Stimulated activated CD4-positive, alpha-beta T cell treated with anti-CD3 and anti-CD28 coated beads, TNF-alpha, amount 100 ng/mL, for 1 hour (primary cell): ENCODE measurements at regions not wholly inside any gene's neighbourhood (a gene's known extent, or its start where the extent isn't known, plus 50 kb on each side); places are given as distances from the start of the nearest gene placed in this dataset.
"Not testable (repeated sequence)": the region's sequence is repeated elsewhere in the genome, so short reads cannot be mapped to it uniquely, and the experiment has no call there.

ENCODE experiments used
- DNase-seq, 3 donors: peaks; one replicate each; pipeline ENCODE4 v3.0.0-alpha.2; 2020; ENCODE audit warnings: low read depth in 3 of 3, low spot score in 1 of 3

DNA sequence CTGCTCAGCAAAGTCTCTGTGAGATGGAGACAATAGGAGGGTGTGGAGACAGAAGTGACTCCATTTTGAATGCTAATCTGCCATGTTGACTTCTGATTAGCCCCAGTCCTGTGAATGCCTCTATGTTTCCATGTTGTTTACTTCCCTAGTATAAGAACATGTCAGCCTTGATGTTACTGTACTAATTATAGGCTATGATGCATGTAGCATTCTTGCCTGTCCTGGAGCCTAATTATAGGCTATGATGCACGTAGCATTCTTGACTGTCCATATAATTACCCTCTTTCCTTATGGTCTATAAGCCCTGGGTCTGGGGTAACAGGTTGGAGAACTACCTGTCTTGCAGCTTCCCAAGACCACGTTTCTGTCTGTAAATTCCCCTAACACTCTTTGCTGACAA lies 353.3 kb upstream of the CLINT1 start:
- no peak for DNase-seq

- DNase-seq = no peak
These were observed 350.4 kb upstream of the CLINT1 start for GRCh38 chr5:158209219-158209908.

- no peak for DNase-seq
These were observed 348.8 kb upstream of the CLINT1 start for GRCh38 chr5:158207733-158208132.

GRCh38 chr5:158205992-158206391 lies 347.0 kb upstream of the CLINT1 start:
- DNase-seq = no peak

DNA sequence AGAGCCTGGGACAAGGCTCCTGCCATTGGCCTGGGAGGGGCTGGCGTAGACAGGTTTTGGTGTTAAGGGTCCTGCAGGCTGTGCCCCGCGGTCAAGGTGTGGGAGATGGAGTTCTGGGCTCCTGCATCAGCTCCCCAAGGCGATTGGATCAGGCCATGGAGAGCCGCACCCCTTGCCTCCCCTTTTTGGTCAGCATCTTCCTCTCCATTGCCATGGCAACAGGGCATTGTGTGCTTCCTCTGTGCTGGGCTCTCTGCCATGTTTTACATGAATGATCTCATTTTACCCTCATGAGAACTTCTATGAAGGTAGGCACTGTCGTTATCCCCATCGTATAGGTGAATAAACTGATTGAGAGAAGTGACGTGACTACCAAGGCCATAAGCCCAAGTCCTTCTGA lies 344.3 kb upstream of the CLINT1 start:
- no peak for DNase-seq

- DNase-seq = no peak
These were observed 343.9 kb upstream of the CLINT1 start for GRCh38 chr5:158202801-158203200.

GRCh38 chr5:158200619-158201018 lies 341.7 kb upstream of the CLINT1 start:
- DNase-seq = no peak

DNA sequence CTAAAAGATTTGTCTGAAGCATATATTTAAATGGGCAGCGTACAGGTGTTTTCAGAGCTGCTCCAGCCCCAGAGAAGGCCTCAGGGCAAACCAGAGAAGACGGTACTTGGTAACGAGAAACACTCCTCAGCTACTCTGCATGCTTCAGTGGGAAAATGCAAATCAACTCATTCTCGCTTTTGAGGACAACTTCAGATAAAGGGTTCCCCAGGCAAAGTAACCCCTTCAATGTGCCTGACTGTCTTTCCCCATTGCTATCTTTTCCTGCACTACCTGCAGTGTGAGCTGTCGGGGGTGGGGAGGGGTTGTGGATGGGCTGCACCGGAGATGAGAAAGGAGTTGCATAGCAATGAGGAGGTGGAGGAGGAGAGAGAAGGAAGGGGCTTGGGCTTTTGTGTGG lies 339.7 kb upstream of the CLINT1 start:
- DNase-seq = no peak

DNA sequence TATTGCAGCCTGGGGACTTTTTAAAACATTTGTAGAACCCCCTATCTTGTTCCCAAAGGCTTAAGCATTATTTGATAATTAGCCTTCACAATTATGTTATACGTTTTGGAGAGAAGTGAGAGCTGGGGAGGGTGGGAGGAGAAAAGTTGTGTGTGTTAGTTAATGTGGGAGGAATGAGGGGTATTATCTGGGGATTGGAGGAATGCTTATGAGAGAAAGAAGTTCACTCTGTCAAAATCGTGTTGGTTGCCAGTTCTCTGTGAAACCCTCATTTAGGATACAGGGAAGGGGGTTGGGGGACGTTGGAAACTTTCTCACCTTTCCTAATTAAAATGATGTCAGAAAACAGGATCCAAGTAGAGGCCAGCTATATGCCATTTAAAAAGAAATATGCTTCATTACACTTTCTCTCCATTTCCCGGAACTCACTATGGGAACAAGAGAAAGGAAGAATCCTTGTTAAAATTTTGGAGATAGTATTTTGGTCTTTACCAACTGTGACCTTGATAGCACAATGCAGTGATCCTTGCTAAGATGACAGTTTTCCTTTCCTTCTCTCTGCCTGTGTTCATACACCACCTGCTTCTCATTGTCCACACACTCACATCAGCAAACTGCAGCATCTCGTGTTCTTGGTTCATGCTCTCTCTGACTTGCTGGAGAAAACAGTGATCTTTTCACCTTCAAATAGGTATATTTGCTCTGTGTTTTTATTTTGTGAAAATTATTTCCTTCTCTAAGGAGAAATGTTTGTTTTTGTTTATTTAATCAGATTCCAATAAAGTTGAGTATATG lies 336.7 kb upstream of the CLINT1 start:
- no peak for DNase-seq

DNA sequence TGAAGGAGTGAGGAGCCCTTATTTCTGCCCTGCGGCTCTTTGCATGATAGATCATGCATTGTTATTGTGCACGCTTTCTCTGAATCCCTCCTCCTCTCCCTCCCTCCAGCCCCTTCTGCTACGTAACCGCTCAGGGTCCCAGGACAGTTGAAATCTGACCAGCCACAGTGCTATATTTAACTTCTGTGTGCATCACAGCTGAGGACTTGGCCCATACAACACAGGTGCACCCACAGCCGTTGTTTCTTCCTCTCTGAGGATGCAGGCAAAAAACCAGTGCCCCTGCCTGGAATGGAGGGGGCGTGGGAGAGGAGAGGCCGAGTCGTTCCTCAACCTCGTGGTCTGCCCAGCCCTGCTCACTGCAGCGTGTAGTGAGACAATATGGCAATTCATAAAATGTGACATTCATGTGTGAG lies 335.6 kb upstream of the CLINT1 start:
- DNase-seq = no peak

DNA sequence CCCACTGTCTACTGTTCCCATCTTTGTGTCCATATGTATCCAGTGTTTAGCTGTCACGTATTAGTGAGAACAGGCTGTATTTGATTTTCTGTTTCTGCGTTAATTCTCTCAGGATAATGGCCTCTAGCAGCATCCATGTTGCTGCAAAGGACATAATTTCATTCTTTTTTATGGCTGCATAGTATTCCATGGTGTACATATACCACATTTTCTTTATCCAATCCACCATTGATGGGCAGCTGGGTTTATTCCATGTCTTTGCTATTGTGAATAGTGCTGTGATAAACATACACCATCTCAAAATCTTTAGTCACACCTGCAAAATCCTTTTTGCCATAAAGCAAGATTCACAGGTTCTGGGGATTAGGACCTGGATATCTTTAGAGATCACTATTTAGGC lies 334.4 kb upstream of the CLINT1 start:
- not testable (repeated sequence) for DNase-seq

- no peak for DNase-seq
These were observed 321.5 kb upstream of the CLINT1 start for GRCh38 chr5:158180407-158180806.

- no peak for DNase-seq
These were observed 320.3 kb upstream of the CLINT1 start for GRCh38 chr5:158179271-158179670.

- no peak for DNase-seq
These were observed 319.6 kb upstream of the CLINT1 start for GRCh38 chr5:158178535-158178934.

DNA sequence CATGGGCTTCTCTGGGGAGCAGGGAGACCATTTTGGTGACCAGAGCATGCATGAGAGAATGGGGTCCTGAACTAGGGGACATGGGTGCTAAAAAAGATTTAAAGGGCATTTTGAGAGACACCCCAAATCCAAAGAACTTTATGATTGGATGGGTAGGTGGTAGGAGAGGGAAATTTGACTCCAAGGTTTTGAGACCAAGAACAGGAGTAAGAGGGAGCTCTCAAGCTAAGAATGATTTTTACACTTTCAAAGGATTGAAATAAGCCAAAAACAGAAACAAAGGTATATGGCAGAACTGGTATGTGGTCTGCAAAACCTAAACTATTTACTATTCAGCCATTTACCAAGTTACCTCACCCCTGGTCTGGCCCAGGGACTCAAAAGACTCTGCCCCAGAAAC lies 318.2 kb upstream of the CLINT1 start:
- no peak for DNase-seq

GRCh38 chr5:158175934-158176481 lies 317.1 kb upstream of the CLINT1 start:
- DNase-seq = no peak

DNA sequence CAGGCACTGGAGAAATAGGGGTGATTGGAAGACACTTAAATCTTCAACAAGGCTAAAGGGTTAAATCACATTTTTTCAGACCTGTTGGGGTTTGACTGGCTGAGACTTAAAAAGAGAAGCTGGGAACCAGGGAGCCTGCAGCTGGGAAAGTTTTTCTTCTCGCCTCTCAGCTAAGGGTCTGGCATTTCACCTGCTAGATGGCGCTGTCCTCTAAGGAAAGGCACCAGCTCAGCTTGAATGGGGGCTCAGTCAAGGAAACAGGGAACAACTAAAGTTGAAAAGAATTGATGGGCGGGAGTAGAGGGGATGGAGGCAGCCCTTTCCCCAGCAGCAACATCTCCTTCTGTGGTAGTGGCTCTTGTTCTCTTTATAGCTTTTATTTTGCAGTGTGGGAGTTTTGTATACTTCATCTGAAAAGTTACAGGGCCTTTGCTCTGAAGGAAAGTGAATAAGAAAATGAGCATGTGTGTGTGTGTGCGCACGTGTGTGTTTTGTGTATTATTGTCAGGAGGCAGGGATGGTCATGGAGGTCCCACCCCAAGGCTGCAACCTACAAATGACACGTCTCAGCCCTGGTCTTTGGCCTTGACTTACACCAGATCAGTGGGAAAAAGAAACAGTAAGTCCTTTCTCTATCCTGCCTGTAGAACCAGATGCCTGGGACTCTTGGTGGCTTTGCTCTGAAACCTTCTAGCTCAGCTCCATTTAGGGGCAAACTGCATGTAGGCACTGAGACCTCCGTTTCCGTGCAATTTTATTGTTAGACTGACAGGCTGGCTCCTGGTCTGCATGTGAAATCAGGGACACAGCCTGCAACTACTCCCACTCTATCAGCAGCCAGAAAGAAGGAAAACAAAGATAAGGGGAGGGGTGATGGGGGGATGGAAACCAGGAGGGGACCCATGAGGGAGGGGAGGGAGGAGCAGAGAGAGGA lies 316.2 kb upstream of the CLINT1 start:
- peak in 1 of 3 donors; percentile 31 for DNase-seq

GRCh38 chr5:158174026-158174425 lies 315.1 kb upstream of the CLINT1 start:
- no peak for DNase-seq

DNA sequence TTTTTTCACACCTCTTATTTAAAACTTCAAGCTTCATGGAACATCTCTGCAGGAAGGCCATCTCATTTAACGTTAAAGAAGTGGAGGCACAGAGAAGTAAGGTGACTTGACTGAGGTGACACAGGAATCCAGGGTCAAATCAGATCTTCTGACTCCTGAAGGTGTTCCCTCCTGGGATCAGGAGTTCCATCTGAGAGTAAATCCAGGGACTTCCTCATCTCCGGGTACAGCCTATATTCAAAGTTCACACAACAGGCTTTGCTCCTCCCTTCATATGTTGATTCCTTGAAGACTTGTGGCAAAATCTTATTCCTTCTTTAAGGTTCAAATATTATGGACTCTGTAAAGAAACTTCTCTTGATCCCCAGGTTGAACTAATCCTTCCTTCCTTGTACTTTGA lies 313.1 kb upstream of the CLINT1 start:
- no peak for DNase-seq

GRCh38 chr5:158170534-158170933 lies 311.6 kb upstream of the CLINT1 start:
- no peak for DNase-seq

GRCh38 chr5:158170060-158170459 lies 311.1 kb upstream of the CLINT1 start:
- no peak for DNase-seq
